ENCODE measurements at regions not wholly inside any gene's neighbourhood (a gene's known extent, or its start where the extent isn't known, plus 50 kb on each side); places are given as distances from the start of the nearest gene placed in this dataset.

DNA sequence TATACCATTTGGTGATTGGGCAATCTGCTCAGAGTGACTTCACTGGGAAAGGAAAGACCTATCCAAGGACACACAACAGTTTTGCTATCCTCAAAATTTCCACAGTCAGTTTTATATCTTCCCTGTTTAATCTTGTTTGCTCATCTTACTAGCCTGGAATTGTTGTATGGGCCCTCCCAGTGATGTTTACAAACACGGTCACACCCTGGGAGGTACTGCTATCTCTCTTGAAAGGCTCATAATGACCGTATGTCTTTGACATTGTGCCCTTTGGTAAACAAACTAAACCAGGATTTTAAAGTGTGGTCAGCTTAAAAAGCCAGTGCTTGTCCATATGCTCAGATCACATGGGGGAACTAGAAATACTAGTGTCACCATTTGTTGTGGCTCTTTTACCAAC is 277.0 kb downstream of the CDH2 start:
- TF ChIP-seq CTCF (IDR thresholded peaks at IDR 0.05): no peak
- TF ChIP-seq EP300 (IDR thresholded peaks at IDR 0.05): no peak
- no peak for TF ChIP-seq POLR2AphosphoS5 (IDR thresholded peaks at IDR 0.05)
- TF ChIP-seq POLR2A (IDR thresholded peaks at IDR 0.05; ENCODE audit: low read depth): no peak
- intact Hi-C loops (cut with DNase I): no loop called here
- no peak overlapping the region for H3K27ac ChIP-seq (replicated peaks in 1 of 4)
- no peaks in the 10 kb centered on the region for H3K9me3 ChIP-seq
- H3K27me3 ChIP-seq: no peaks in the 10 kb centered on the region
- no peak for DNase-seq (ENCODE audit: extremely low spot score)
- H3K36me3 ChIP-seq: no peaks in the 10 kb centered on the region
- no peaks in the 10 kb centered on the region for H3K4me1 ChIP-seq
- H3K4me3 ChIP-seq: no peak overlapping the region
- WGBS: 53% methylated on average over 2 of the region's 2 CpGs

DNA sequence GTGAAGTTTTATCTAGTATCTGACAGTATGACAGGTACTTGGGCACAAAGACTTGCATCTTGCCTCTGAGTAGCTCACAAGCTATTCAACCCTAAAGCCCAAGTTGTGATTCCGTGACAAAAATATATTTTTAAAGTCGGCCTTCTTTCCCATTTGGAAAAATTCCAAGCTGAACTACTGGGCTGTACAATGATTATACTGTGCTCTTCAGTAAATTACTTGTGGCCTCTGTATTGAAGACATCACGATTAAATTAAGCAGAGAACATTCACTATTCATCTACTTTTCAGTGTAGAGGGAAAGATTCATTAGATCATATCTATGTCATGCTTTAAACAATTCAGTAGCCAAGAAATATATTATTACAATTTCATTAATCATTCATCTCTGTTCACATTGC is 282.2 kb downstream of the CDH2 start:
- Histone ChIP-seq H3K27ac (replicated peaks in 1 of 4) (no peak overlapping the region), H3K4me1 (no peaks in the 10 kb centered on the region), H3K4me3 (no peak overlapping the region), H3K9me3 (no peaks in the 10 kb centered on the region), H3K36me3 (no peaks in the 10 kb centered on the region), H3K27me3 (no peaks in the 10 kb centered on the region)
- TF ChIP-seq EP300 (IDR thresholded peaks at IDR 0.05) (no peak), POLR2AphosphoS5 (IDR thresholded peaks at IDR 0.05) (no peak), CTCF (IDR thresholded peaks at IDR 0.05) (no peak), POLR2A (IDR thresholded peaks at IDR 0.05; ENCODE audit: low read depth) (no peak)
- no peak for DNase-seq (ENCODE audit: extremely low spot score)
- intact Hi-C loops (cut with DNase I): no loop called here
- 44% methylated on average over 3 of the region's 3 CpGs for WGBS

GRCh38 chr18:27887711-27888495 is 289.0 kb downstream of the CDH2 start:
- Histone ChIP-seq H3K4me1 (no peaks in the 10 kb centered on the region), H3K36me3 (no peaks in the 10 kb centered on the region), H3K27me3 (no peaks in the 10 kb centered on the region), H3K4me3 (no peak overlapping the region), H3K27ac (replicated peaks in 1 of 4) (no peak overlapping the region), H3K9me3 (no peaks in the 10 kb centered on the region)
- DNase-seq (ENCODE audit: extremely low spot score): no peak
- intact Hi-C loops (cut with DNase I): no loop called here
- no peak for TF ChIP-seq CTCF (IDR thresholded peaks at IDR 0.05)
- no peak for TF ChIP-seq EP300 (IDR thresholded peaks at IDR 0.05)
- no peak for TF ChIP-seq POLR2A (IDR thresholded peaks at IDR 0.05; ENCODE audit: low read depth)
- TF ChIP-seq POLR2AphosphoS5 (IDR thresholded peaks at IDR 0.05): no peak
- WGBS: 35% methylated on average over 2 of the region's 2 CpGs

GRCh38 chr18:27887287-27887686 is 289.6 kb downstream of the CDH2 start:
- no peak overlapping the region for H3K27ac ChIP-seq (replicated peaks in 1 of 4)
- WGBS: 93% methylated on average over 1 of the region's 1 CpG
- no peak overlapping the region for H3K4me3 ChIP-seq
- no peaks in the 10 kb centered on the region for H3K36me3 ChIP-seq
- DNase-seq (ENCODE audit: extremely low spot score): no peak
- intact Hi-C loops (cut with DNase I): no loop called here
- no peaks in the 10 kb centered on the region for H3K9me3 ChIP-seq
- TF ChIP-seq POLR2A (IDR thresholded peaks at IDR 0.05; ENCODE audit: low read depth) (no peak), EP300 (IDR thresholded peaks at IDR 0.05) (no peak), CTCF (IDR thresholded peaks at IDR 0.05) (no peak), POLR2AphosphoS5 (IDR thresholded peaks at IDR 0.05) (no peak)
- no peaks in the 10 kb centered on the region for H3K27me3 ChIP-seq
- H3K4me1 ChIP-seq: no peaks in the 10 kb centered on the region

DNA sequence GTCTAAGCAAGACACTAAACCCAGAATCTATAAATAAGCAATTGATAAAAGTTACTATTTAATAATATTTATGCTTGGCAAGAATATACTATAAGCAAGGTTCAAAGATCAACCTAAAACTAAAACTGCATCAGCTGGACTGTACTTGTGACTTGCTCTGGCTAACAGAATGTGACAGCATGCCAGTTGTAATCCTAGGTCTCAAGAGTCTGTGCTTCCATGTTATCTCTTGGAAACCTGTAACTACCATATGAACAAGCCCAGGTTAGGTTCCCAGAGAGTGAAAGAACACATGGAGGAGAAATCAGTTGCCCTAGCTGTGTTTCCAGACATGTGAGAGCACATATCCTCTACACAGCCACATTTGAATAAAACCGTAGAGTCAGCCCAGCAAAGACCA is 297.4 kb downstream of the CDH2 start:
- TF ChIP-seq EP300 (IDR thresholded peaks at IDR 0.05) (no peak), POLR2AphosphoS5 (IDR thresholded peaks at IDR 0.05) (no peak), POLR2A (IDR thresholded peaks at IDR 0.05; ENCODE audit: low read depth) (no peak), CTCF (IDR thresholded peaks at IDR 0.05) (no peak)
- no peak overlapping the region for H3K27ac ChIP-seq (replicated peaks in 1 of 4)
- H3K4me1 ChIP-seq: no peaks in the 10 kb centered on the region
- WGBS: 92% methylated on average over 1 of the region's 1 CpG
- intact Hi-C loops (cut with DNase I): no loop called here
- DNase-seq (ENCODE audit: extremely low spot score): no peak
- no peak overlapping the region for H3K4me3 ChIP-seq
- no peaks in the 10 kb centered on the region for H3K27me3 ChIP-seq
- no peaks in the 10 kb centered on the region for H3K9me3 ChIP-seq
- no peaks in the 10 kb centered on the region for H3K36me3 ChIP-seq

Measured in esophagus muscularis mucosa (tissue), 4 donors.